ENCODE measurements at regions not wholly inside any gene's neighbourhood (a gene's known extent, or its start where the extent isn't known, plus 50 kb on each side); places are given as distances from the start of the nearest gene placed in this dataset.

- H3K27ac Mint-ChIP-seq: no peak overlapping the region
- Histone ChIP-seq H3K36me3 (ENCODE audit: control insufficient read depth in 2 of 2, extremely low read depth in 1 of 2, insufficient read depth in 1 of 2, low read length in 1 of 2) (no peaks in the 10 kb centered on the region), H3K9me3 (no peaks in the 10 kb centered on the region), H3K27ac (ENCODE audit: low read length) (no peak overlapping the region), H3K4me1 (ENCODE audit: control insufficient read depth in 1 of 2, extremely low read depth in 1 of 2, insufficient read depth in 2 of 2, low read length in 2 of 2) (no peaks in the 10 kb centered on the region), H3K4me3 (ENCODE audit: control insufficient read depth in 1 of 2, extremely low read depth in 1 of 2, low read length in 1 of 2) (no peak overlapping the region), H3K27me3 (replicated peaks in 1 of 2; ENCODE audit: control insufficient read depth in 2 of 2, extremely low read depth in 1 of 2, insufficient read depth in 2 of 2, low read length in 1 of 2) (no peaks in the 10 kb centered on the region)
- no CpG with 5 or more reads among the region's 1 CpG for WGBS (ENCODE audit: insufficient coverage)
- ChIA-PET CTCF (no interaction called here), POLR2A (no interaction called here)
- no peaks in the 10 kb centered on the region for H3K27me3 Mint-ChIP-seq
- no peak for DNase-seq
- peaks cover 9 to 20% (median 12%) of the 10 kb centered on the region in 3 donors for H3K9me3 Mint-ChIP-seq
- H3K36me3 Mint-ChIP-seq: no peaks in the 10 kb centered on the region
- no peak overlapping the region for H3K4me3 Mint-ChIP-seq
- no peak for ATAC-seq (replicated peaks in 1 of 4)
- no peaks in the 10 kb centered on the region for H3K4me1 Mint-ChIP-seq
These were observed 1195.6 kb upstream of the GBE1 start for GRCh38 chr3:82957079-82957478.

- no CpG with 5 or more reads among the region's 1 CpG for WGBS (ENCODE audit: insufficient coverage)
- no peak overlapping the region for H3K4me3 ChIP-seq (ENCODE audit: control insufficient read depth in 1 of 2, extremely low read depth in 1 of 2, low read length in 1 of 2)
- no peak for ATAC-seq (replicated peaks in 1 of 4)
- Mint-ChIP-seq H3K27me3 (no peaks in the 10 kb centered on the region), H3K9me3 (peaks cover 8 to 17% (median 9%) of the 10 kb centered on the region in 3 donors), H3K4me3 (no peak overlapping the region), H3K36me3 (no peaks in the 10 kb centered on the region), H3K27ac (no peak overlapping the region), H3K4me1 (no peaks in the 10 kb centered on the region)
- H3K9me3 ChIP-seq: no peaks in the 10 kb centered on the region
- H3K27me3 ChIP-seq (replicated peaks in 1 of 2; ENCODE audit: control insufficient read depth in 2 of 2, extremely low read depth in 1 of 2, insufficient read depth in 2 of 2, low read length in 1 of 2): no peaks in the 10 kb centered on the region
- no peak for DNase-seq
- H3K36me3 ChIP-seq (ENCODE audit: control insufficient read depth in 2 of 2, extremely low read depth in 1 of 2, insufficient read depth in 1 of 2, low read length in 1 of 2): no peaks in the 10 kb centered on the region
- ChIA-PET CTCF (no interaction called here), POLR2A (no interaction called here)
- H3K27ac ChIP-seq (ENCODE audit: low read length): no peak overlapping the region
- H3K4me1 ChIP-seq (ENCODE audit: control insufficient read depth in 1 of 2, extremely low read depth in 1 of 2, insufficient read depth in 2 of 2, low read length in 2 of 2): no peaks in the 10 kb centered on the region
These were observed 1193.0 kb upstream of the GBE1 start for GRCh38 chr3:82954486-82954885.

- Mint-ChIP-seq H3K27ac (no peak overlapping the region), H3K9me3 (peaks cover 9 to 30% (median 14%) of the 10 kb centered on the region in 3 donors), H3K36me3 (no peaks in the 10 kb centered on the region), H3K27me3 (no peaks in the 10 kb centered on the region), H3K4me3 (no peak overlapping the region), H3K4me1 (no peaks in the 10 kb centered on the region)
- ChIA-PET POLR2A (no interaction called here), CTCF (no interaction called here)
- Histone ChIP-seq H3K36me3 (ENCODE audit: control insufficient read depth in 2 of 2, extremely low read depth in 1 of 2, insufficient read depth in 1 of 2, low read length in 1 of 2) (no peaks in the 10 kb centered on the region), H3K9me3 (peaks cover 3% of the 10 kb centered on the region), H3K4me3 (ENCODE audit: control insufficient read depth in 1 of 2, extremely low read depth in 1 of 2, low read length in 1 of 2) (no peak overlapping the region), H3K27me3 (replicated peaks in 1 of 2; ENCODE audit: control insufficient read depth in 2 of 2, extremely low read depth in 1 of 2, insufficient read depth in 2 of 2, low read length in 1 of 2) (no peaks in the 10 kb centered on the region), H3K27ac (ENCODE audit: low read length) (no peak overlapping the region), H3K4me1 (ENCODE audit: control insufficient read depth in 1 of 2, extremely low read depth in 1 of 2, insufficient read depth in 2 of 2, low read length in 2 of 2) (no peaks in the 10 kb centered on the region)
- ATAC-seq (replicated peaks in 1 of 4) (no peak), DNase-seq (no peak)
These were observed 1180.6 kb upstream of the GBE1 start for GRCh38 chr3:82942041-82942440.

- Mint-ChIP-seq H3K4me1 (no peaks in the 10 kb centered on the region), H3K36me3 (no peaks in the 10 kb centered on the region), H3K27ac (no peak overlapping the region), H3K4me3 (no peak overlapping the region), H3K27me3 (no peaks in the 10 kb centered on the region), H3K9me3 (peaks cover 7 to 29% (median 12%) of the 10 kb centered on the region in 3 donors)
- WGBS (ENCODE audit: insufficient coverage): 91% methylated on average over 10 of the region's 16 CpGs
- no peak for DNase-seq
- Histone ChIP-seq H3K27me3 (replicated peaks in 1 of 2; ENCODE audit: control insufficient read depth in 2 of 2, extremely low read depth in 1 of 2, insufficient read depth in 2 of 2, low read length in 1 of 2) (no peaks in the 10 kb centered on the region), H3K4me3 (ENCODE audit: control insufficient read depth in 1 of 2, extremely low read depth in 1 of 2, low read length in 1 of 2) (no peak overlapping the region), H3K36me3 (ENCODE audit: control insufficient read depth in 2 of 2, extremely low read depth in 1 of 2, insufficient read depth in 1 of 2, low read length in 1 of 2) (no peaks in the 10 kb centered on the region), H3K27ac (ENCODE audit: low read length) (no peak overlapping the region), H3K4me1 (ENCODE audit: control insufficient read depth in 1 of 2, extremely low read depth in 1 of 2, insufficient read depth in 2 of 2, low read length in 2 of 2) (no peaks in the 10 kb centered on the region), H3K9me3 (peaks cover 3% of the 10 kb centered on the region)
- no peak for ATAC-seq (replicated peaks in 1 of 4)
- ChIA-PET CTCF (interaction anchor here in 1 of 2 donors (0.5 kb wide), 1 partner anchor 622 kb away, joined by 4 read pairs; no protein-coding TSS in a partner anchor), POLR2A (no interaction called here)
These were observed 1178.7 kb upstream of the GBE1 start for GRCh38 chr3:82940124-82940523.

GRCh38 chr3:82939491-82940097, 1178.1 kb upstream of the GBE1 start:
- ChIA-PET POLR2A (no interaction called here), CTCF (interaction anchor here in 1 of 2 donors (0.5 kb wide), 1 partner anchor 621 kb away, joined by 4 read pairs; no protein-coding TSS in a partner anchor)
- Histone ChIP-seq H3K4me1 (ENCODE audit: control insufficient read depth in 1 of 2, extremely low read depth in 1 of 2, insufficient read depth in 2 of 2, low read length in 2 of 2) (no peaks in the 10 kb centered on the region), H3K4me3 (ENCODE audit: control insufficient read depth in 1 of 2, extremely low read depth in 1 of 2, low read length in 1 of 2) (no peak overlapping the region), H3K27ac (ENCODE audit: low read length) (no peak overlapping the region), H3K36me3 (ENCODE audit: control insufficient read depth in 2 of 2, extremely low read depth in 1 of 2, insufficient read depth in 1 of 2, low read length in 1 of 2) (no peaks in the 10 kb centered on the region), H3K27me3 (replicated peaks in 1 of 2; ENCODE audit: control insufficient read depth in 2 of 2, extremely low read depth in 1 of 2, insufficient read depth in 2 of 2, low read length in 1 of 2) (no peaks in the 10 kb centered on the region), H3K9me3 (peaks cover 3% of the 10 kb centered on the region)
- peaks cover 3 to 23% (median 8%) of the 10 kb centered on the region in 3 donors for H3K9me3 Mint-ChIP-seq
- no peaks in the 10 kb centered on the region for H3K27me3 Mint-ChIP-seq
- 74% methylated on average over 6 of the region's 12 CpGs for WGBS (ENCODE audit: insufficient coverage)
- no peak for ATAC-seq (replicated peaks in 1 of 4)
- no peaks in the 10 kb centered on the region for H3K4me1 Mint-ChIP-seq
- no peaks in the 10 kb centered on the region for H3K36me3 Mint-ChIP-seq
- no peak for DNase-seq
- H3K4me3 Mint-ChIP-seq: no peak overlapping the region
- no peak overlapping the region for H3K27ac Mint-ChIP-seq

- POLR2A ChIA-PET: no interaction called here
These were observed 1177.4 kb upstream of the GBE1 start for GRCh38 chr3:82938821-82939328.

More at GRCh38 chr3:82938821-82939328, 1177.4 kb upstream of the GBE1 start:
- Mint-ChIP-seq H3K27me3 (no peaks in the 10 kb centered on the region), H3K4me3 (no peak overlapping the region), H3K27ac (no peak overlapping the region), H3K36me3 (no peaks in the 10 kb centered on the region), H3K4me1 (no peaks in the 10 kb centered on the region), H3K9me3 (peaks cover 2 to 16% (median 2%) of the 10 kb centered on the region in 3 donors)
- CTCF ChIA-PET: interaction anchor here in 1 of 2 donors (0.7 kb wide), 1 partner anchor 1181 kb away, joined by 3 read pairs; no protein-coding TSS in a partner anchor
- H3K36me3 ChIP-seq (ENCODE audit: control insufficient read depth in 2 of 2, extremely low read depth in 1 of 2, insufficient read depth in 1 of 2, low read length in 1 of 2): no peaks in the 10 kb centered on the region
- DNase-seq (no peak), ATAC-seq (replicated peaks in 1 of 4) (peak in 1 of 4 experiments; percentile 17)
- H3K4me3 ChIP-seq (ENCODE audit: control insufficient read depth in 1 of 2, extremely low read depth in 1 of 2, low read length in 1 of 2): no peak overlapping the region
- no peak overlapping the region for H3K27ac ChIP-seq (ENCODE audit: low read length)
- H3K4me1 ChIP-seq (ENCODE audit: control insufficient read depth in 1 of 2, extremely low read depth in 1 of 2, insufficient read depth in 2 of 2, low read length in 2 of 2): no peaks in the 10 kb centered on the region
- 93% methylated on average over 17 of the region's 19 CpGs for WGBS (ENCODE audit: insufficient coverage)
- H3K9me3 ChIP-seq: peaks cover 3% of the 10 kb centered on the region
- H3K27me3 ChIP-seq (replicated peaks in 1 of 2; ENCODE audit: control insufficient read depth in 2 of 2, extremely low read depth in 1 of 2, insufficient read depth in 2 of 2, low read length in 1 of 2): no peaks in the 10 kb centered on the region
